ENCODE measurements at regions not wholly inside any gene's neighbourhood (a gene's known extent, or its start where the extent isn't known, plus 50 kb on each side); places are given as distances from the start of the nearest gene placed in this dataset.
A peak's percentile ranks its signal among the peaks of the same experiment; 100 is the strongest.

DNA sequence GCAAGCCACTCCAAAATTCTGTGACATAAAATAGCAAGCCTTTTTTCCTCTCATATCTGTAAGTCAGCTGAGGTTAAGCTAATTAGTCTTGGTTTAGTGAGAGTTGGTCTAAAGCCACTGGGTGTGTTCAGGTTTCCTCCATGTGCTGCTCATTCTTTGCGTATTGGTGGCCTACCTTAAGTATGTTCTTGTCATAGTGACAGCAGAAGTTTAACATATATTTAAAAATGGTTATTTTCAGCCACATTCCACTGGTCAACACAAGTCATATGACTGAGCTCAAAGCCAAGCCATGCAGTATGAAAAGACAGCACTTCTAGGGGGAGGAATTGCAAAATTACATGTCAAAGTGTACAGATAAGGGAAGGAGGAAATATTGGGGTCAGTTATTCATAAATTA, 100.5 kb upstream of the FGF10 start (continued):
- TF ChIP-seq, protein P1, sequence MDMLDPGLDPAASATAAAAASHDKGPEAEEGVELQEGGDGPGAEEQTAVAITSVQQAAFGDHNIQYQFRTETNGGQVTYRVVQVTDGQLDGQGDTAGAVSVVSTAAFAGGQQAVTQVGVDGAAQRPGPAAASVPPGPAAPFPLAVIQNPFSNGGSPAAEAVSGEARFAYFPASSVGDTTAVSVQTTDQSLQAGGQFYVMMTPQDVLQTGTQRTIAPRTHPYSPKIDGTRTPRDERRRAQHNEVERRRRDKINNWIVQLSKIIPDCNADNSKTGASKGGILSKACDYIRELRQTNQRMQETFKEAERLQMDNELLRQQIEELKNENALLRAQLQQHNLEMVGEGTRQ (CRISPR knock-in tag; IDR thresholded peaks at IDR 0.05): no peak
- TF ChIP-seq TCF7 (CRISPR knock-in tag; IDR thresholded peaks at IDR 0.05; ENCODE audit: low read depth) (no peak), ZBTB21 (CRISPR knock-in tag; IDR thresholded peaks at IDR 0.05; ENCODE audit: borderline replicate concordance) (no peak)
- TF ChIP-seq, protein P2, sequence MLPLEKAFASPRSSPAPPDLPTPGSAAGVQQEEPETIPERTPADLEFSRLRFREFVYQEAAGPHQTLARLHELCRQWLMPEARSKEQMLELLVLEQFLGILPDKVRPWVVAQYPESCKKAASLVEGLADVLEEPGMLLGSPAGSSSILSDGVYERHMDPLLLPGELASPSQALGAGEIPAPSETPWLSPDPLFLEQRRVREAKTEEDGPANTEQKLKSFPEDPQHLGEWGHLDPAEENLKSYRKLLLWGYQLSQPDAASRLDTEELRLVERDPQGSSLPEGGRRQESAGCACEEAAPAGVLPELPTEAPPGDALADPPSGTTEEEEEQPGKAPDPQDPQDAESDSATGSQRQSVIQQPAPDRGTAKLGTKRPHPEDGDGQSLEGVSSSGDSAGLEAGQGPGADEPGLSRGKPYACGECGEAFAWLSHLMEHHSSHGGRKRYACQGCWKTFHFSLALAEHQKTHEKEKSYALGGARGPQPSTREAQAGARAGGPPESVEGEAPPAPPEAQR (CRISPR knock-in tag; IDR thresholded peaks at IDR 0.05): no peak

DNA sequence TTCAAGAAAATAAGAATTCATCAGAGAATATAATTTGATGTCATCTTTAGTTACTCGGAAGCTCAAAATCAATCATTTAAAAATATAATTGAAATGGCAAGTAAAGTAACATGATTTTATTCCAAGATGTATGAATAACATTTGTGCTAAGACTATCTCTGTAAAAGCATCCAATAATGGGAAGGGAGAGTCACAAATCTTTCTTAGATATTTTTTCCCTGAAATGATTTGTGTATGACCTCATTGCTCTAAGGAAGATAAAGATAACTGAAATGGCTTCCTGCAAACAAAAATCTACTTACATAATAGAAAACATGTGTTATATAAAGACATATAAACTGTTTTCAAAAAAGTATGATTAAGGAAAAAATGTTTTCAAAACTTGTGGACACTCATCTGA, 97.4 kb upstream of the FGF10 start:
- no peak for ATAC-seq
- POLR2A ChIA-PET: no interaction called here
- H3K4me3 Mint-ChIP-seq: no peak overlapping the region
- DNase-seq (ENCODE audit: low spot score): no peak
- H3K27ac Mint-ChIP-seq: no peak overlapping the region
- TF ChIP-seq, protein P3, sequence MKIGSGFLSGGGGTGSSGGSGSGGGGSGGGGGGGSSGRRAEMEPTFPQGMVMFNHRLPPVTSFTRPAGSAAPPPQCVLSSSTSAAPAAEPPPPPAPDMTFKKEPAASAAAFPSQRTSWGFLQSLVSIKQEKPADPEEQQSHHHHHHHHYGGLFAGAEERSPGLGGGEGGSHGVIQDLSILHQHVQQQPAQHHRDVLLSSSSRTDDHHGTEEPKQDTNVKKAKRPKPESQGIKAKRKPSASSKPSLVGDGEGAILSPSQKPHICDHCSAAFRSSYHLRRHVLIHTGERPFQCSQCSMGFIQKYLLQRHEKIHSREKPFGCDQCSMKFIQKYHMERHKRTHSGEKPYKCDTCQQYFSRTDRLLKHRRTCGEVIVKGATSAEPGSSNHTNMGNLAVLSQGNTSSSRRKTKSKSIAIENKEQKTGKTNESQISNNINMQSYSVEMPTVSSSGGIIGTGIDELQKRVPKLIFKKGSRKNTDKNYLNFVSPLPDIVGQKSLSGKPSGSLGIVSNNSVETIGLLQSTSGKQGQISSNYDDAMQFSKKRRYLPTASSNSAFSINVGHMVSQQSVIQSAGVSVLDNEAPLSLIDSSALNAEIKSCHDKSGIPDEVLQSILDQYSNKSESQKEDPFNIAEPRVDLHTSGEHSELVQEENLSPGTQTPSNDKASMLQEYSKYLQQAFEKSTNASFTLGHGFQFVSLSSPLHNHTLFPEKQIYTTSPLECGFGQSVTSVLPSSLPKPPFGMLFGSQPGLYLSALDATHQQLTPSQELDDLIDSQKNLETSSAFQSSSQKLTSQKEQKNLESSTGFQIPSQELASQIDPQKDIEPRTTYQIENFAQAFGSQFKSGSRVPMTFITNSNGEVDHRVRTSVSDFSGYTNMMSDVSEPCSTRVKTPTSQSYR (CRISPR knock-in tag; IDR thresholded peaks at IDR 0.05): no peak
- no peak for TF ChIP-seq NR2C2 (CRISPR knock-in tag; IDR thresholded peaks at IDR 0.05)
- TF ChIP-seq, protein P4, sequence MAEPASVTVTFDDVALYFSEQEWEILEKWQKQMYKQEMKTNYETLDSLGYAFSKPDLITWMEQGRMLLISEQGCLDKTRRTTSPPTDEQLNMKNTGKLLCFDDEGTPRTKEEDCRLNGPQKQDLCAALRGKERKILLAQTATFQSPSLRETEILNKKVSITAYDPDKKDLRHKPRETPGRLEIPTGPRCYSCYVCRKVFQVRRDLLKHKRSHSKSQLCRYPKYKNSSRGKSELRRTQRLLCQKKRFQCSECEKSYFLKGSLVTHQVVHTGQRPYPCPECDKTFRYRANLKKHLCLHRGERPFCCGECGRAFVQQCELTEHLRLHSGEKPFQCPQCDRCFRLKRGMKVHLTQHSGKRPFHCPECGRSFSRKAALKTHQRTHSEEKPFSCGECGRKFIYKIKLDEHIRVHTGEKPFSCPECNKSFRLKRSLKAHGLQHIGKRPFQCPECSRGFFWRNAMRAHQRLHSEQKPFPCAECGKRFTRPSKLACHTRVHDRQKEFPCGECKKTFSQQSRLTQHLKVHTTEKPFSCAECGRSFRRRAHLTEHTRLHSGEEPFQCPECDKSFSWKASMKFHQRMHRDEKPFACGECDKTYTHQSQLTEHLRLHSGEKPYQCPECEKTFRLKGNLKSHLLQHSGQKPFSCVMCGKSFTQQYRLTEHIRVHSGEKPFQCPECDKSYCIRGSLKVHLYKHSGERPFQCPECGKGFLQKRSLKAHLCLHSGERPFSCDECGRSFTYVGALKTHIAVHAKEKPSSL (CRISPR knock-in tag; conservative IDR thresholded peaks at IDR 0.05): no peak
- TF ChIP-seq GTF2I (CRISPR knock-in tag; conservative IDR thresholded peaks at IDR 0.05): no peak
- no peak for TF ChIP-seq NFYB (CRISPR knock-in tag; conservative IDR thresholded peaks at IDR 0.05; ENCODE audit: low read depth)
- peaks cover 21% of the 10 kb centered on the region for H3K4me1 Mint-ChIP-seq
- peaks cover 8% of the 10 kb centered on the region for H3K9me3 Mint-ChIP-seq
- H3K27me3 Mint-ChIP-seq (ENCODE audit: low read depth): no peaks in the 10 kb centered on the region
- CTCF ChIA-PET: no interaction called here
- peaks cover 9% of the 10 kb centered on the region for H3K36me3 Mint-ChIP-seq

DNA sequence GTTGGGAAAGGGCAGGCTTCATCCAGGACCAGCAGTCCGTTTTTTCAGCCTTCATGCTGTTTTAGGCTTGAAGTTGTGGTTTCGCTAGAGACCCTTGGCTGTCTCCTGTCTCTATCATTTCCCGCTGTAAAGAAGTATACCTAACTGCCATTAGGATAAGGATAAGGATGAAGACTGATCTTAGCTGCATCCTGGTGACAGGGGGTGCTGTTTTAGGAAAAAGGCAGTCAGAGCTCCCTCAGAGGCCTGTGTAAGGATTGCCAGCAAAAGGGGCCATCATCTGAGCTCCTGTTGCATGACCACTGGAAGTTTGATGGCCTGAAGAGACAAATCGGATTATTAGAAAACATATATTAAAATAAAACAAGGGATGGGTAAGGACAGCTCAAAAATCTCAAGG, 64.8 kb upstream of the FGF10 start:
- ChIA-PET CTCF (interaction anchor here (0.5 to 1.6 kb wide), 9 partner anchors 11 to 970 kb away, joined by 3 to 7 read pairs (median 3); no protein-coding TSS in a partner anchor), POLR2A (no interaction called here)
- peak; percentile 93 for ATAC-seq
- Mint-ChIP-seq H3K27me3 (ENCODE audit: low read depth) (no peaks in the 10 kb centered on the region), H3K36me3 (peaks cover 18% of the 10 kb centered on the region), H3K4me3 (no peak overlapping the region), H3K4me1 (peaks cover 11% of the 10 kb centered on the region; the same call in 1 of the 2 replicates), H3K27ac (no peak overlapping the region), H3K9me3 (peaks cover 25% of the 10 kb centered on the region)
- peak; percentile 21 for DNase-seq (ENCODE audit: low spot score)
- TF ChIP-seq ZNF416 (CRISPR knock-in tag; IDR thresholded peaks at IDR 0.05) (no peak), PRRX2 (CRISPR knock-in tag; IDR thresholded peaks at IDR 0.05) (no peak), MYBL2 (CRISPR knock-in tag; IDR thresholded peaks at IDR 0.05) (no peak), ZNF671 (CRISPR knock-in tag; IDR thresholded peaks at IDR 0.05) (no peak), ETV6 (CRISPR knock-in tag; IDR thresholded peaks at IDR 0.05) (no peak), SOX15 (CRISPR knock-in tag; IDR thresholded peaks at IDR 0.05) (no peak), SMAD4 (CRISPR knock-in tag; IDR thresholded peaks at IDR 0.05) (no peak), ZNF219 (CRISPR knock-in tag; IDR thresholded peaks at IDR 0.05; ENCODE audit: borderline replicate concordance) (no peak)
- TF ChIP-seq, protein P2 (CRISPR knock-in tag; IDR thresholded peaks at IDR 0.05): no peak
- TF ChIP-seq, protein P1 (CRISPR knock-in tag; IDR thresholded peaks at IDR 0.05): no peak
- TF ChIP-seq, protein P5, sequence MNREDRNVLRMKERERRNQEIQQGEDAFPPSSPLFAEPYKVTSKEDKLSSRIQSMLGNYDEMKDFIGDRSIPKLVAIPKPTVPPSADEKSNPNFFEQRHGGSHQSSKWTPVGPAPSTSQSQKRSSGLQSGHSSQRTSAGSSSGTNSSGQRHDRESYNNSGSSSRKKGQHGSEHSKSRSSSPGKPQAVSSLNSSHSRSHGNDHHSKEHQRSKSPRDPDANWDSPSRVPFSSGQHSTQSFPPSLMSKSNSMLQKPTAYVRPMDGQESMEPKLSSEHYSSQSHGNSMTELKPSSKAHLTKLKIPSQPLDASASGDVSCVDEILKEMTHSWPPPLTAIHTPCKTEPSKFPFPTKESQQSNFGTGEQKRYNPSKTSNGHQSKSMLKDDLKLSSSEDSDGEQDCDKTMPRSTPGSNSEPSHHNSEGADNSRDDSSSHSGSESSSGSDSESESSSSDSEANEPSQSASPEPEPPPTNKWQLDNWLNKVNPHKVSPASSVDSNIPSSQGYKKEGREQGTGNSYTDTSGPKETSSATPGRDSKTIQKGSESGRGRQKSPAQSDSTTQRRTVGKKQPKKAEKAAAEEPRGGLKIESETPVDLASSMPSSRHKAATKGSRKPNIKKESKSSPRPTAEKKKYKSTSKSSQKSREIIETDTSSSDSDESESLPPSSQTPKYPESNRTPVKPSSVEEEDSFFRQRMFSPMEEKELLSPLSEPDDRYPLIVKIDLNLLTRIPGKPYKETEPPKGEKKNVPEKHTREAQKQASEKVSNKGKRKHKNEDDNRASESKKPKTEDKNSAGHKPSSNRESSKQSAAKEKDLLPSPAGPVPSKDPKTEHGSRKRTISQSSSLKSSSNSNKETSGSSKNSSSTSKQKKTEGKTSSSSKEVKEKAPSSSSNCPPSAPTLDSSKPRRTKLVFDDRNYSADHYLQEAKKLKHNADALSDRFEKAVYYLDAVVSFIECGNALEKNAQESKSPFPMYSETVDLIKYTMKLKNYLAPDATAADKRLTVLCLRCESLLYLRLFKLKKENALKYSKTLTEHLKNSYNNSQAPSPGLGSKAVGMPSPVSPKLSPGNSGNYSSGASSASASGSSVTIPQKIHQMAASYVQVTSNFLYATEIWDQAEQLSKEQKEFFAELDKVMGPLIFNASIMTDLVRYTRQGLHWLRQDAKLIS (CRISPR knock-in tag; IDR thresholded peaks at IDR 0.05; ENCODE audit: borderline replicate concordance): no peak
- TF ChIP-seq, protein P6, sequence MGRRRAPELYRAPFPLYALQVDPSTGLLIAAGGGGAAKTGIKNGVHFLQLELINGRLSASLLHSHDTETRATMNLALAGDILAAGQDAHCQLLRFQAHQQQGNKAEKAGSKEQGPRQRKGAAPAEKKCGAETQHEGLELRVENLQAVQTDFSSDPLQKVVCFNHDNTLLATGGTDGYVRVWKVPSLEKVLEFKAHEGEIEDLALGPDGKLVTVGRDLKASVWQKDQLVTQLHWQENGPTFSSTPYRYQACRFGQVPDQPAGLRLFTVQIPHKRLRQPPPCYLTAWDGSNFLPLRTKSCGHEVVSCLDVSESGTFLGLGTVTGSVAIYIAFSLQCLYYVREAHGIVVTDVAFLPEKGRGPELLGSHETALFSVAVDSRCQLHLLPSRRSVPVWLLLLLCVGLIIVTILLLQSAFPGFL (CRISPR knock-in tag; IDR thresholded peaks at IDR 0.05; ENCODE audit: borderline replicate concordance): no peak
